NCI-H1092 treated with DMSO at 0.1 percent for 48 hours (cell line): ENCODE measurements at regions not wholly inside any gene's neighbourhood (a gene's known extent, or its start where the extent isn't known, plus 50 kb on each side); places are given as distances from the start of the nearest gene placed in this dataset.

ENCODE experiments used
- DNase-seq: peaks from one replicate; lab custom pipeline; 2025; lab: John Stamatoyannopoulos, UW

GRCh38 chr16:17590711-17591654 lies 120.2 kb upstream of the XYLT1 start:
- no peak for DNase-seq

GRCh38 chr16:17589898-17590297 lies 119.1 kb upstream of the XYLT1 start:
- no peak for DNase-seq

GRCh38 chr16:17585449-17586074 lies 114.8 kb upstream of the XYLT1 start:
- no peak for DNase-seq

GRCh38 chr16:17578981-17579874 lies 108.5 kb upstream of the XYLT1 start:
- DNase-seq, result peak; percentile 36

GRCh38 chr16:17574256-17574655 lies 103.5 kb upstream of the XYLT1 start:
- DNase-seq, result no peak

GRCh38 chr16:17572145-17572544 lies 101.4 kb upstream of the XYLT1 start:
- DNase-seq, result no peak

- no peak for DNase-seq
Measured at GRCh38 chr16:17571499-17572093, 100.8 kb upstream of the XYLT1 start.

GRCh38 chr16:17568239-17568638 lies 97.5 kb upstream of the XYLT1 start:
- no peak for DNase-seq

GRCh38 chr16:17567455-17567854 lies 96.7 kb upstream of the XYLT1 start:
- DNase-seq, result no peak

- no peak for DNase-seq
Measured at GRCh38 chr16:17566656-17567450, 96.1 kb upstream of the XYLT1 start.

- DNase-seq, result no peak
Measured at GRCh38 chr16:17566075-17566474, 95.3 kb upstream of the XYLT1 start.

- no peak for DNase-seq
Measured at GRCh38 chr16:17565605-17566004, 94.8 kb upstream of the XYLT1 start.

- no peak for DNase-seq
Measured at GRCh38 chr16:17564856-17565255, 94.1 kb upstream of the XYLT1 start.

- DNase-seq, result no peak
Measured at GRCh38 chr16:17563323-17564091, 92.7 kb upstream of the XYLT1 start.

GRCh38 chr16:17561056-17561455 lies 90.3 kb upstream of the XYLT1 start:
- DNase-seq, result no peak

GRCh38 chr16:17560548-17560947 lies 89.8 kb upstream of the XYLT1 start:
- no peak for DNase-seq

GRCh38 chr16:17559394-17559793 lies 88.6 kb upstream of the XYLT1 start:
- DNase-seq, result no peak

GRCh38 chr16:17557949-17558348 lies 87.2 kb upstream of the XYLT1 start:
- DNase-seq, result no peak

- DNase-seq, result no peak
Measured at GRCh38 chr16:17557480-17557879, 86.7 kb upstream of the XYLT1 start.
